Keratinocyte (primary cell): ENCODE measurements at regions not wholly inside any gene's neighbourhood (a gene's known extent, or its start where the extent isn't known, plus 50 kb on each side); places are given as distances from the start of the nearest gene placed in this dataset.
A peak's percentile ranks its signal among the peaks of the same experiment; 100 is the strongest.

Experiments used
- DNase-seq: peaks from one replicate; pipeline ENCODE4 v3.0.0-alpha.2; 2011; ENCODE audit warnings: low read depth, missing footprints, low spot score
- FAIRE-seq: peaks from 2 replicates; lab custom pipeline; 2011; peaks lifted over from hg19 to GRCh38; lab: Jason Lieb, UNC
- H2AFZ ChIP-seq: 2 replicates; pipeline ENCODE4 v1.6.0; 2012; ENCODE audit warnings: low read length, control low read depth, inconsistent platforms; ENCODE audit not compliant: control insufficient read depth
- H3K27ac ChIP-seq: 2 replicates; pipeline ENCODE4 v1.5.1; 2011; ENCODE audit warnings: low read length; ENCODE audit not compliant: control insufficient read depth, insufficient read depth
- H3K27me3 ChIP-seq: 3 replicates; pipeline ENCODE4 v1.6.0; 2011; ENCODE audit warnings: low read length; ENCODE audit not compliant: control insufficient read depth, insufficient read depth; ENCODE audit errors: extremely low read depth
- H3K36me3 ChIP-seq, 2 experiments: 2 replicates in 1 of 2; 3 replicates in 1 of 2; pipeline ENCODE4 v1.5.1; 2011; ENCODE audit warnings: low read length in 2 of 2, mild to moderate bottlenecking in 1 of 2; ENCODE audit not compliant: control insufficient read depth in 2 of 2, insufficient read depth in 2 of 2; ENCODE audit errors: extremely low read depth in 1 of 2
- H3K4me1 ChIP-seq: 3 replicates; pipeline ENCODE4 v1.5.1; 2011; ENCODE audit warnings: low read length; ENCODE audit not compliant: control insufficient read depth, insufficient read depth; ENCODE audit errors: extremely low read depth
- H3K4me2 ChIP-seq: 3 replicates; pipeline ENCODE4 v1.6.0; 2011; ENCODE audit warnings: low read depth, low read length; ENCODE audit not compliant: control insufficient read depth, insufficient read depth; ENCODE audit errors: extremely low read depth
- H3K4me3 ChIP-seq, 3 experiments: fragments of 200-600 bp in 1 of 3; sonication (generic) in 1 of 3; 2 replicates in 2 of 3; 3 replicates in 1 of 3; pipeline ENCODE4 v1.5.1; 2011 to 2016; ENCODE audit warnings: low read length in 3 of 3, mild to moderate bottlenecking in 3 of 3, control low read depth in 2 of 3, inconsistent platforms in 1 of 3, low read depth in 1 of 3, mixed read lengths in 1 of 3, mixed run types in 1 of 3, moderate library complexity in 1 of 3; ENCODE audit not compliant: control insufficient read depth in 2 of 3, insufficient read depth in 2 of 3; ENCODE audit errors: extremely low read depth in 1 of 3
- H3K79me2 ChIP-seq: 2 replicates; pipeline ENCODE4 v1.6.0; 2012; ENCODE audit warnings: low read length; ENCODE audit not compliant: control insufficient read depth, insufficient read depth
- H3K9ac ChIP-seq: 3 replicates; pipeline ENCODE4 v1.6.0; 2011; ENCODE audit warnings: low read length; ENCODE audit not compliant: control insufficient read depth, insufficient read depth; ENCODE audit errors: extremely low read depth
- H3K9me1 ChIP-seq: 3 replicates; pipeline ENCODE4 v1.6.0; 2011; ENCODE audit warnings: low read length; ENCODE audit not compliant: control insufficient read depth, insufficient read depth; ENCODE audit errors: extremely low read depth
- H3K9me3 ChIP-seq: 2 replicates; pipeline ENCODE4 v1.5.1; 2012; ENCODE audit warnings: low read depth, low read length; ENCODE audit not compliant: control insufficient read depth
- H4K20me1 ChIP-seq: 3 replicates; pipeline ENCODE4 v1.6.0; 2011; ENCODE audit warnings: low read length; ENCODE audit not compliant: control insufficient read depth, insufficient read depth; ENCODE audit errors: extremely low read depth
- EZH2 ChIP-seq: IDR thresholded peaks from one replicate; pipeline ENCODE4 v1.6.1; 2012; ENCODE audit warnings: inconsistent platforms, mild to moderate bottlenecking, low read length, moderate library complexity
- dilution Hi-C: fragments of 300-500 bp; cut with MboI; formaldehyde crosslinking; loops from one replicate; pipeline ENCODE4 v1.7.0; 2020; ENCODE audit warnings: low sequenced_read_pairs; ENCODE audit not compliant: extremely low pct_ligation_motif_present
- TF ChIP-seq, protein P1 (sequence below), 3 experiments: IDR thresholded peaks in 1 of 3; conservative IDR thresholded peaks in 1 of 3; optimal IDR thresholded peaks in 1 of 3; 2 replicates in 2 of 3; 3 replicates in 1 of 3; pipeline versions ENCODE3 to v1.5.1; 2011; ENCODE audit warnings: low read length in 3 of 3, mild to moderate bottlenecking in 3 of 3, moderate library complexity in 2 of 3, control low read depth in 1 of 3, inconsistent platforms in 1 of 3; ENCODE audit not compliant: insufficient read depth in 2 of 3; ENCODE audit errors: extremely low read depth in 1 of 3

GRCh38 chr6:3551716-3552511 is 95.1 kb upstream of the SLC22A23 start:
- DNase-seq (no peak), FAIRE-seq (no peak)
- Histone ChIP-seq H3K79me2 (no peaks in the 10 kb centered on the region), H4K20me1 (no peaks in the 10 kb centered on the region), H3K27ac (no peak overlapping the region), H3K36me3 (no peaks in the 10 kb centered on the region), H3K9me3 (peaks cover 1% of the 10 kb centered on the region), H3K27me3 (no peaks in the 10 kb centered on the region), H3K4me3 (no peak overlapping the region), H2AFZ (no peak overlapping the region), H3K9me1 (no peaks in the 10 kb centered on the region), H3K4me1 (peaks cover 7% of the 10 kb centered on the region), H3K9ac (no peak overlapping the region), H3K4me2 (no peak overlapping the region)
- dilution Hi-C loops, result no loop called here
- TF ChIP-seq, protein P1, sequence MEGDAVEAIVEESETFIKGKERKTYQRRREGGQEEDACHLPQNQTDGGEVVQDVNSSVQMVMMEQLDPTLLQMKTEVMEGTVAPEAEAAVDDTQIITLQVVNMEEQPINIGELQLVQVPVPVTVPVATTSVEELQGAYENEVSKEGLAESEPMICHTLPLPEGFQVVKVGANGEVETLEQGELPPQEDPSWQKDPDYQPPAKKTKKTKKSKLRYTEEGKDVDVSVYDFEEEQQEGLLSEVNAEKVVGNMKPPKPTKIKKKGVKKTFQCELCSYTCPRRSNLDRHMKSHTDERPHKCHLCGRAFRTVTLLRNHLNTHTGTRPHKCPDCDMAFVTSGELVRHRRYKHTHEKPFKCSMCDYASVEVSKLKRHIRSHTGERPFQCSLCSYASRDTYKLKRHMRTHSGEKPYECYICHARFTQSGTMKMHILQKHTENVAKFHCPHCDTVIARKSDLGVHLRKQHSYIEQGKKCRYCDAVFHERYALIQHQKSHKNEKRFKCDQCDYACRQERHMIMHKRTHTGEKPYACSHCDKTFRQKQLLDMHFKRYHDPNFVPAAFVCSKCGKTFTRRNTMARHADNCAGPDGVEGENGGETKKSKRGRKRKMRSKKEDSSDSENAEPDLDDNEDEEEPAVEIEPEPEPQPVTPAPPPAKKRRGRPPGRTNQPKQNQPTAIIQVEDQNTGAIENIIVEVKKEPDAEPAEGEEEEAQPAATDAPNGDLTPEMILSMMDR (optimal IDR thresholded peaks at IDR 0.05 in 1 of 3, IDR thresholded peaks at IDR 0.05 in 1 of 3, conservative IDR thresholded peaks at IDR 0.05 in 1 of 3; ENCODE audit: extremely low read depth in 1 of 3, insufficient read depth in 2 of 3, low read length in 3 of 3), result no peak
- no peak for TF ChIP-seq EZH2

DNA sequence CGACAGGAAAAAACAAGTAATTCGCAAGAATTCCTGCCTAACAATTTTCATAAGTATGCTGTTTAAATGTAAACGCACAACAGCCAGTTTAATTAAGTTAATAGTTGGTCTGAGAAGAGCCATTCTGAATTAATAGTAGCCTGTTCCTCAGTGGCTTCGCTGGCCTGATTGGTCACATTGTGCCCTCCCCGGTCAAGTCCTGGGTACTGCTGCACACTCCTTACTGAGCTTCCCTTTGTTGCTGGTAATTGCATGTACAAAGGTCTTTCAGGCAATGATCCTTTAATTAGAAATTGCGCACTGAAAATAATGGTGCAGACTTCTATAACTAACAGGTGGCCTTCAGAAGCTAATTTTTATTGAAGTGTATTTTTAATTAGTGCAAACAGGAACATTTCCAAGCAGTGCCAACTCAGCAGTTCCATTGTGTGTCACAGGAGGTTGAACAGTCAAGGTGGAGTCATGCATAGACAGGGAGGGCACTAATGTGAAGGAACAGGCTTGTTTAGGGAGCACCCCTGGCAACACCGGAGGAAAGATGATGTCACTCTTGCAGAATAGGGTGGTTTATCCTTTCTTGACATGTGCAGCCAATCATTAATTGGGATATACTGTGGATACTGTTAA is 92.6 kb upstream of the SLC22A23 start:
- Histone ChIP-seq H3K4me2 (no peak overlapping the region), H3K79me2 (no peaks in the 10 kb centered on the region), H3K27me3 (no peaks in the 10 kb centered on the region), H3K4me3 (no peak overlapping the region), H4K20me1 (no peaks in the 10 kb centered on the region), H3K4me1 (peaks cover 7% of the 10 kb centered on the region), H2AFZ (no peak overlapping the region), H3K9me3 (peaks cover 1% of the 10 kb centered on the region), H3K27ac (no peak overlapping the region), H3K36me3 (no peaks in the 10 kb centered on the region), H3K9me1 (no peaks in the 10 kb centered on the region), H3K9ac (no peak overlapping the region)
- dilution Hi-C loops, result no loop called here
- FAIRE-seq (peak; percentile 79), DNase-seq (no peak)
- TF ChIP-seq EZH2, result no peak
- TF ChIP-seq, protein P1 (optimal IDR thresholded peaks at IDR 0.05 in 1 of 3, IDR thresholded peaks at IDR 0.05 in 1 of 3, conservative IDR thresholded peaks at IDR 0.05 in 1 of 3; ENCODE audit: extremely low read depth in 1 of 3, insufficient read depth in 2 of 3, low read length in 3 of 3), result no peak
